CD14-positive monocyte (primary cell): ENCODE measurements at regions not wholly inside any gene's neighbourhood (a gene's known extent, or its start where the extent isn't known, plus 50 kb on each side); places are given as distances from the start of the nearest gene placed in this dataset.

Source experiments
- DNase-seq, 3 donors: peaks; one replicate each; pipeline ENCODE4 v3.0.0-alpha.2; 2011 to 2022
- H2AFZ ChIP-seq: 2 replicates; pipeline ENCODE4 v1.6.0; 2012; ENCODE audit warnings: mild to moderate bottlenecking, low read depth, low read length, inconsistent platforms; ENCODE audit not compliant: insufficient read depth, poor library complexity, severe bottlenecking
- H3K27ac ChIP-seq, 2 donors: 1 replicate in 1 of 2; 2 replicates in 1 of 2; pipeline ENCODE4 v1.5.1; 2012 to 2013; ENCODE audit warnings: low read length in 2 of 2, control low read depth in 1 of 2, inconsistent platforms in 1 of 2, low read depth in 1 of 2, mild to moderate bottlenecking in 1 of 2
- H3K27me3 ChIP-seq, 2 donors: one replicate each; pipeline versions ENCODE4 v1.6.0 to v1.6.1; 2011 to 2013; ENCODE audit warnings: low read length in 2 of 2; ENCODE audit not compliant: control insufficient read depth in 2 of 2, insufficient read depth in 2 of 2
- H3K36me3 ChIP-seq, 2 donors: replicated peaks in 1 of 2; 1 replicate in 1 of 2; 2 replicates in 1 of 2; pipeline versions ENCODE4 v1.5.1 to v1.6.1; 2012 to 2013; ENCODE audit warnings: low read length in 2 of 2, control low read depth in 1 of 2, inconsistent platforms in 1 of 2, mild to moderate bottlenecking in 1 of 2; ENCODE audit not compliant: insufficient read depth in 2 of 2, control insufficient read depth in 1 of 2
- H3K4me1 ChIP-seq, 2 donors: 1 replicate in 1 of 2; 2 replicates in 1 of 2; pipeline versions ENCODE4 v1.5.1 to v1.6.1; 2012 to 2013; ENCODE audit warnings: low read length in 2 of 2, control low read depth in 1 of 2, inconsistent platforms in 1 of 2, mild to moderate bottlenecking in 1 of 2, moderate library complexity in 1 of 2; ENCODE audit not compliant: insufficient read depth in 2 of 2, control insufficient read depth in 1 of 2
- H3K4me2 ChIP-seq: replicated peaks from 2 replicates; pipeline ENCODE3; 2012; ENCODE audit warnings: low read length, moderate library complexity, mild to moderate bottlenecking; ENCODE audit not compliant: poor library complexity, severe bottlenecking; ENCODE audit errors: extremely low read depth
- H3K4me3 ChIP-seq, 3 experiments: fragments of 200-600 bp in 1 of 3; sonication (generic) in 1 of 3; replicated peaks in 1 of 3; 1 replicate in 2 of 3; 2 replicates in 1 of 3; pipeline ENCODE4 v1.5.1; 2011 to 2013; ENCODE audit warnings: low read length in 3 of 3, mild to moderate bottlenecking in 3 of 3, control low read depth in 2 of 3, low read depth in 2 of 3, inconsistent platforms in 1 of 3, moderate library complexity in 1 of 3
- H3K79me2 ChIP-seq: 2 replicates; pipeline ENCODE4 v1.6.0; 2012; ENCODE audit warnings: mild to moderate bottlenecking, control low read depth, inconsistent platforms, low read length, moderate library complexity; ENCODE audit not compliant: insufficient read depth
- H3K9ac ChIP-seq: 2 replicates; pipeline ENCODE4 v1.6.0; 2017; ENCODE audit warnings: low read length, mild to moderate bottlenecking; ENCODE audit not compliant: insufficient read depth, poor library complexity, severe bottlenecking
- H3K9me3 ChIP-seq, 2 donors: replicated peaks in 1 of 2; 1 replicate in 1 of 2; 2 replicates in 1 of 2; pipeline versions ENCODE4 v1.5.1 to v1.6.1; 2012 to 2013; ENCODE audit warnings: low read length in 2 of 2, control low read depth in 1 of 2; ENCODE audit not compliant: control insufficient read depth in 1 of 2, insufficient read depth in 1 of 2
- H4K20me1 ChIP-seq: 2 replicates; pipeline ENCODE4 v1.6.0; 2012; ENCODE audit warnings: mild to moderate bottlenecking, low read length, control low read depth, moderate library complexity; ENCODE audit not compliant: insufficient read depth
- H3K27ac Mint-ChIP-seq, 7 donors: one replicate each; pipeline ENCODE4 v1.8.0; 2020; ENCODE audit warnings: mild to moderate bottlenecking in 7 of 7, mixed read lengths in 7 of 7, moderate library complexity in 6 of 7, inconsistent platforms in 2 of 7
- H3K27me3 Mint-ChIP-seq, 3 donors: one replicate each; pipeline ENCODE4 v1.8.0; 2021 to 2022; ENCODE audit warnings: low read depth in 3 of 3, mild to moderate bottlenecking in 3 of 3, mixed read lengths in 3 of 3, moderate library complexity in 3 of 3, inconsistent platforms in 1 of 3
- H3K36me3 Mint-ChIP-seq, 2 donors: one replicate each; pipeline ENCODE4 v1.8.0; 2020; ENCODE audit warnings: mixed read lengths in 2 of 2, inconsistent platforms in 1 of 2, mild to moderate bottlenecking in 1 of 2
- H3K4me1 Mint-ChIP-seq: one replicate; pipeline ENCODE4 v1.8.0; 2020; ENCODE audit warnings: mild to moderate bottlenecking, mixed read lengths
- H3K4me3 Mint-ChIP-seq, 2 donors: one replicate each; pipeline ENCODE4 v1.8.0; 2020; ENCODE audit warnings: mild to moderate bottlenecking in 2 of 2, mixed read lengths in 2 of 2, moderate library complexity in 1 of 2
- H3K9me3 Mint-ChIP-seq, 7 donors: one replicate each; pipeline ENCODE4 v1.8.0; 2020 to 2022; ENCODE audit warnings: mixed read lengths in 7 of 7, mild to moderate bottlenecking in 6 of 7, moderate library complexity in 6 of 7, inconsistent platforms in 2 of 7
- CTCF ChIP-seq: fragments of 200-600 bp; IDR thresholded peaks from one replicate; pipeline ENCODE4 v1.8.0; 2022; ENCODE audit warnings: antibody characterized with exemption, mild to moderate bottlenecking
- WGBS: methylation state at CpG from one replicate; pipeline ENCODE4 v1.1.5; 2013; ENCODE audit warnings: missing lambda C conversion rate; ENCODE audit not compliant: insufficient coverage; 5-methylcytosine and 5-hydroxymethylcytosine counted together
- intact Hi-C, 2 donors: fragments of 100-400 bp; cut with micrococcal nuclease; formaldehyde crosslinking; loops; one replicate each; pipeline versions ENCODE4 v1.15.0 to v1.15.1; 2023

GRCh38 chr5:2381861-2382260 lies 369.6 kb downstream of the IRX2 start:
- intact Hi-C loops: no loop called here
- Histone ChIP-seq H2AFZ (no peak overlapping the region), H3K4me3 (no peak overlapping the region), H3K9me3 (peaks cover 0 to 14% of the 10 kb centered on the region in 2 donors), H3K9ac (no peak overlapping the region), H4K20me1 (no peaks in the 10 kb centered on the region), H3K4me2 (no peak overlapping the region), H3K36me3 (no peaks in the 10 kb centered on the region), H3K27me3 (no peaks in the 10 kb centered on the region), H3K27ac (no peak overlapping the region), H3K4me1 (no peaks in the 10 kb centered on the region), H3K79me2 (no peaks in the 10 kb centered on the region)
- no peaks in the 10 kb centered on the region for H3K36me3 Mint-ChIP-seq
- no peak for DNase-seq
- H3K27me3 Mint-ChIP-seq: peaks cover 0 to 1% (median 0%) of the 10 kb centered on the region in 3 donors
- H3K27ac Mint-ChIP-seq: no peak overlapping the region
- H3K4me3 Mint-ChIP-seq: no peak overlapping the region
- peaks cover 0 to 21% (median 10%) of the 10 kb centered on the region in 7 donors for H3K9me3 Mint-ChIP-seq
- no peaks in the 10 kb centered on the region for H3K4me1 Mint-ChIP-seq
- WGBS: 81% methylated on average over 4 of the region's 5 CpGs
- TF ChIP-seq CTCF: no peak

DNA sequence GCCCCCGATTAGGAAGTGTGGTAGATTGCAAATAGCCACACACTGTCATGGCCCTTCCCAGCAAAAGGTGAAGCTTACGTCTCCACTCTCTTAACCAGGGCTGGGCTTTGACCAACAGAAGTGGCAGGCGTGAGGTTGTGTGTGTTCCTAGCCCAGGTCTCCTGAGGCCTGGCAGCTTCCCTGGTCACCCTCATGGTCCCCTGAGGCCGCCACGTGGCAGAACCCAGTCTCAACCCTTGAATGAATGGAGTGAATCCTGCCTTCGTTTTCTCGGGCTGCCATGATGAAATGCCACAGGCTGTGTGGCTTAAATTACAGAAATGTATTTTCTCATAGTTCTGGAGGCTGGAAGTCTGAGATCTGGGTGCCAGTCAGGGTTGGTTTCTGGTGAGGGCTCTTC lies 370.4 kb downstream of the IRX2 start:
- no peaks in the 10 kb centered on the region for H3K4me1 ChIP-seq
- Mint-ChIP-seq H3K36me3 (no peaks in the 10 kb centered on the region), H3K4me1 (no peaks in the 10 kb centered on the region), H3K27me3 (peaks cover 0 to 1% (median 0%) of the 10 kb centered on the region in 3 donors), H3K4me3 (no peak overlapping the region), H3K27ac (no peak overlapping the region), H3K9me3 (peaks cover 0 to 25% (median 10%) of the 10 kb centered on the region in 7 donors)
- TF ChIP-seq CTCF: no peak
- peaks cover 0 to 14% of the 10 kb centered on the region in 2 donors for H3K9me3 ChIP-seq
- no peaks in the 10 kb centered on the region for H4K20me1 ChIP-seq
- no peaks in the 10 kb centered on the region for H3K27me3 ChIP-seq
- DNase-seq: no peak
- H2AFZ ChIP-seq: no peak overlapping the region
- intact Hi-C loops: no loop called here
- WGBS: 91% methylated on average over 7 of the region's 7 CpGs
- H3K4me3 ChIP-seq: no peak overlapping the region
- no peak overlapping the region for H3K27ac ChIP-seq
- no peak overlapping the region for H3K4me2 ChIP-seq
- no peaks in the 10 kb centered on the region for H3K79me2 ChIP-seq
- no peaks in the 10 kb centered on the region for H3K36me3 ChIP-seq
- H3K9ac ChIP-seq: no peak overlapping the region
